DND-41 (cell line): ENCODE measurements at regions not wholly inside any gene's neighbourhood (a gene's known extent, or its start where the extent isn't known, plus 50 kb on each side); places are given as distances from the start of the nearest gene placed in this dataset.

Experiments used
- EZH2 ChIP-seq: IDR thresholded peaks from 3 replicates; pipeline ENCODE4 v1.6.1; 2012; ENCODE audit warnings: borderline replicate concordance, low read depth, mild to moderate bottlenecking, moderate library complexity, low read length, inconsistent platforms; ENCODE audit not compliant: severe bottlenecking
- TF ChIP-seq, protein P1 (sequence below): IDR thresholded peaks from 2 replicates; pipeline ENCODE4 v1.5.1; 2012; ENCODE audit warnings: borderline replicate concordance, low read length, moderate library complexity, mild to moderate bottlenecking; ENCODE audit not compliant: poor library complexity, severe bottlenecking; ENCODE audit errors: extremely low read depth

DNA sequence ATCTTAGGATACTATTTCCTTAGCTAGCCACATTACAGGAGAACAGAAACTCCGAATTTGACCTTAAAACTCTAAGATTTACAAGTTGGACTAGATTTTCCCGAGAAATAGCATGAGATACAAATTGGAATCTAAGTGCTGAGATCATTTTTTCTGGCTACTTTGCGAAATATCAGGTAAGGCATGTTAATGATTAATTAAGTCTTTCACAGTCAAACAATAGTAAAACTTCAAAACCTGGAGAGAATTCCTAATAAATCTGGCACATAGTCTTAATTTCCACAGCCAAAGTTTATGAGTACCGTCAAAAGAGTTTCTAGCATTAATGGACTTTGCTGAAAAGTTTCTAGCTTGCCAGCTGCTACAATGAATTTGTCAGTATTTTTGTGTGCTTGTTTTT, 379.5 kb upstream of the TOM1L1 start:
- TF ChIP-seq, protein P1, sequence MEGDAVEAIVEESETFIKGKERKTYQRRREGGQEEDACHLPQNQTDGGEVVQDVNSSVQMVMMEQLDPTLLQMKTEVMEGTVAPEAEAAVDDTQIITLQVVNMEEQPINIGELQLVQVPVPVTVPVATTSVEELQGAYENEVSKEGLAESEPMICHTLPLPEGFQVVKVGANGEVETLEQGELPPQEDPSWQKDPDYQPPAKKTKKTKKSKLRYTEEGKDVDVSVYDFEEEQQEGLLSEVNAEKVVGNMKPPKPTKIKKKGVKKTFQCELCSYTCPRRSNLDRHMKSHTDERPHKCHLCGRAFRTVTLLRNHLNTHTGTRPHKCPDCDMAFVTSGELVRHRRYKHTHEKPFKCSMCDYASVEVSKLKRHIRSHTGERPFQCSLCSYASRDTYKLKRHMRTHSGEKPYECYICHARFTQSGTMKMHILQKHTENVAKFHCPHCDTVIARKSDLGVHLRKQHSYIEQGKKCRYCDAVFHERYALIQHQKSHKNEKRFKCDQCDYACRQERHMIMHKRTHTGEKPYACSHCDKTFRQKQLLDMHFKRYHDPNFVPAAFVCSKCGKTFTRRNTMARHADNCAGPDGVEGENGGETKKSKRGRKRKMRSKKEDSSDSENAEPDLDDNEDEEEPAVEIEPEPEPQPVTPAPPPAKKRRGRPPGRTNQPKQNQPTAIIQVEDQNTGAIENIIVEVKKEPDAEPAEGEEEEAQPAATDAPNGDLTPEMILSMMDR, result no peak
- no peak for TF ChIP-seq EZH2
